Neural cell (in vitro differentiated cells): ENCODE measurements at regions not wholly inside any gene's neighbourhood (a gene's known extent, or its start where the extent isn't known, plus 50 kb on each side); places are given as distances from the start of the nearest gene placed in this dataset.
"Not testable (repeated sequence)": the region's sequence is repeated elsewhere in the genome, so short reads cannot be mapped to it uniquely, and the experiment has no call there.

ENCODE experiments used
- H2AFZ ChIP-seq: fragments of 200-600, 300-800 bp; sonication (generic), shearing (Covaris generic); 2 replicates; pipeline ENCODE4 v1.6.0; 2014; ENCODE audit warnings: low read depth, mild to moderate bottlenecking, antibody characterized with exemption, low read length, moderate library complexity
- H3F3A ChIP-seq: fragments of 200-600 bp; shearing (Covaris generic); 2 replicates; pipeline ENCODE4 v1.6.1; 2016; ENCODE audit warnings: mild to moderate bottlenecking, moderate library complexity, mixed read lengths, antibody characterized with exemption, low read length; ENCODE audit not compliant: insufficient read depth, poor library complexity, severe bottlenecking
- H3K27ac ChIP-seq: fragments of 200-600, 300-800 bp; sonication (generic), shearing (Covaris generic); 2 replicates; pipeline ENCODE4 v1.5.1; 2014; ENCODE audit warnings: mild to moderate bottlenecking, low read length, moderate library complexity
- H3K27me3 ChIP-seq: fragments of 300-800, 200-600 bp; sonication (generic), shearing (Covaris generic); 2 replicates; pipeline ENCODE4 v1.6.0; 2014; ENCODE audit warnings: mild to moderate bottlenecking, low read depth, low read length, moderate library complexity; ENCODE audit not compliant: insufficient read depth
- H3K36me3 ChIP-seq: fragments of 300-800, 200-600 bp; sonication (generic), shearing (Covaris generic); 2 replicates; pipeline ENCODE4 v1.5.1; 2014; ENCODE audit warnings: mild to moderate bottlenecking, antibody characterized with exemption, low read length, moderate library complexity; ENCODE audit not compliant: insufficient read depth
- H3K4me2 ChIP-seq: fragments of 300-800, 200-600 bp; sonication (generic), shearing (Covaris generic); 2 replicates; pipeline ENCODE4 v1.6.0; 2014; ENCODE audit warnings: mild to moderate bottlenecking, low read length
- H3K4me3 ChIP-seq: fragments of 300-800, 200-600 bp; sonication (generic), shearing (Covaris generic); 2 replicates; pipeline ENCODE4 v1.5.1; 2014; ENCODE audit warnings: mild to moderate bottlenecking, low read length, moderate library complexity
- H3K79me2 ChIP-seq: fragments of 200-600 bp; shearing (Covaris generic); replicated peaks from 2 replicates; pipeline ENCODE4 v1.6.0; 2014; ENCODE audit warnings: mild to moderate bottlenecking, low read length, moderate library complexity; ENCODE audit not compliant: insufficient read depth
- H3K9ac ChIP-seq: fragments of 300-800, 200-600 bp; sonication (generic), shearing (Covaris generic); 2 replicates; pipeline ENCODE4 v1.6.1; 2016; ENCODE audit warnings: mild to moderate bottlenecking, low read length, mixed read lengths
- H3K9me2 ChIP-seq: fragments of 200-600 bp; shearing (Covaris generic); 2 replicates; pipeline ENCODE4 v1.6.1; 2016; ENCODE audit warnings: mild to moderate bottlenecking, low read length, mixed read lengths; ENCODE audit not compliant: insufficient read depth
- H3K9me3 ChIP-seq: fragments of 200-600, 300-800 bp; sonication (generic), shearing (Covaris generic); 2 replicates; pipeline ENCODE4 v1.6.1; 2016; ENCODE audit warnings: mild to moderate bottlenecking, mixed run types, low read length, moderate library complexity, mixed read lengths
- H4K20me1 ChIP-seq: fragments of 200-600 bp; shearing (Covaris generic); 2 replicates; pipeline ENCODE4 v1.6.1; 2016; ENCODE audit warnings: mild to moderate bottlenecking, mixed run types; ENCODE audit not compliant: insufficient read depth
- EP300 ChIP-seq: fragments of 450-650 bp; conservative IDR thresholded peaks from 2 replicates; pipeline ENCODE4 v1.6.1; 2014; ENCODE audit warnings: antibody characterized with exemption, mild to moderate bottlenecking, moderate library complexity; ENCODE audit not compliant: poor library complexity, severe bottlenecking
- EZH2 ChIP-seq: fragments of 200-600, 300-800 bp; shearing (Covaris generic), sonication (generic); IDR thresholded peaks from 2 replicates; pipeline ENCODE4 v1.6.1; 2014; ENCODE audit warnings: antibody characterized with exemption, low read length, borderline replicate concordance, mild to moderate bottlenecking; ENCODE audit not compliant: insufficient read depth, poor library complexity, severe bottlenecking
- MXI1 ChIP-seq: fragments of 450-650 bp; conservative IDR thresholded peaks from 2 replicates; pipeline ENCODE4 v1.6.1; 2014; ENCODE audit warnings: antibody characterized with exemption, mild to moderate bottlenecking; ENCODE audit not compliant: poor library complexity, severe bottlenecking
- POLR2AphosphoS5 ChIP-seq: IDR thresholded peaks from 2 replicates; pipeline ENCODE4 v1.6.1; 2012
- RAD21 ChIP-seq: fragments of 450-650 bp; conservative IDR thresholded peaks from 2 replicates; pipeline ENCODE4 v1.6.1; 2014; ENCODE audit warnings: antibody characterized with exemption, mild to moderate bottlenecking, moderate library complexity
- SMC3 ChIP-seq: fragments of 450-650 bp; conservative IDR thresholded peaks from 2 replicates; pipeline ENCODE4 v1.6.1; 2014; ENCODE audit warnings: antibody characterized with exemption, mild to moderate bottlenecking, moderate library complexity; ENCODE audit not compliant: poor library complexity
- TAF1 ChIP-seq: IDR thresholded peaks from 2 replicates; pipeline ENCODE4 v1.6.1; 2012; ENCODE audit warnings: low read depth
- TF ChIP-seq, protein P1 (sequence below): fragments of 450-650 bp; IDR thresholded peaks from 2 replicates; pipeline ENCODE4 v1.5.1; 2014; ENCODE audit warnings: antibody characterized with exemption, mild to moderate bottlenecking, moderate library complexity; ENCODE audit not compliant: poor library complexity, severe bottlenecking
- TF ChIP-seq, protein P2 (sequence below): IDR thresholded peaks from 2 replicates; pipeline ENCODE4 v1.6.1; 2012; ENCODE audit warnings: borderline replicate concordance

DNA sequence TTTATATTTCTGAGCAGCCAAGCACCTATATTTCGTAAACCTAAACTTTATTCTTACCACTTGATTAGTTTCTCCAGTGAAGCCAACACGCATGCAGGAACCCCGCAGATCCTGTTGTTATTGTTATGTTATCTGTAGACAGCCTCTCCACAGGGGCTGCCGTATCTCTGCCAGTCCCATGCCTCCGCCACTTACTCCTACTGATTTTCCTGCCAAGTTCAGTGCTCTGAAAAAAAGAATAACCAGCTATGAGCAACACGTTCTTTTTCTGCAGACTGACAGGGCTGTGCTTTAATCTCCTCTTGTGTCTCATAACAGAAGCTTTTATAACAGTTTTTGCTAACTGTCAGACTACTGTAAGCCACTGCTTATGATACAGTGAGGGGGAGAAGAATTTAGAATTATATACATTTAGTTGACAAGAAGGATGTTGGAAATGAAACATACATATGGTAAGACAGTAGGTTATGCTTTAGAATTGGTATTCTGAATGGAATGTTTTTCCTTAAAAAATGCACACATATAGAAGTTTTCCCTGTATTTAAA, 347.4 kb downstream of the SI start:
- H3K9me2 ChIP-seq, result no peaks in the 10 kb centered on the region
- H3K36me3 ChIP-seq, result no peaks in the 10 kb centered on the region
- H3K27ac ChIP-seq, result no peak overlapping the region
- H3K4me2 ChIP-seq, result no peak overlapping the region
- H3K4me3 ChIP-seq, result no peak overlapping the region
- no peak overlapping the region for H2AFZ ChIP-seq
- H3F3A ChIP-seq, result peaks cover 6% of the 10 kb centered on the region
- H3K27me3 ChIP-seq, result no peaks in the 10 kb centered on the region
- H3K79me2 ChIP-seq, result no peaks in the 10 kb centered on the region
- TF ChIP-seq, protein P1, sequence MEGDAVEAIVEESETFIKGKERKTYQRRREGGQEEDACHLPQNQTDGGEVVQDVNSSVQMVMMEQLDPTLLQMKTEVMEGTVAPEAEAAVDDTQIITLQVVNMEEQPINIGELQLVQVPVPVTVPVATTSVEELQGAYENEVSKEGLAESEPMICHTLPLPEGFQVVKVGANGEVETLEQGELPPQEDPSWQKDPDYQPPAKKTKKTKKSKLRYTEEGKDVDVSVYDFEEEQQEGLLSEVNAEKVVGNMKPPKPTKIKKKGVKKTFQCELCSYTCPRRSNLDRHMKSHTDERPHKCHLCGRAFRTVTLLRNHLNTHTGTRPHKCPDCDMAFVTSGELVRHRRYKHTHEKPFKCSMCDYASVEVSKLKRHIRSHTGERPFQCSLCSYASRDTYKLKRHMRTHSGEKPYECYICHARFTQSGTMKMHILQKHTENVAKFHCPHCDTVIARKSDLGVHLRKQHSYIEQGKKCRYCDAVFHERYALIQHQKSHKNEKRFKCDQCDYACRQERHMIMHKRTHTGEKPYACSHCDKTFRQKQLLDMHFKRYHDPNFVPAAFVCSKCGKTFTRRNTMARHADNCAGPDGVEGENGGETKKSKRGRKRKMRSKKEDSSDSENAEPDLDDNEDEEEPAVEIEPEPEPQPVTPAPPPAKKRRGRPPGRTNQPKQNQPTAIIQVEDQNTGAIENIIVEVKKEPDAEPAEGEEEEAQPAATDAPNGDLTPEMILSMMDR, result no peak
- TF ChIP-seq SMC3 (no peak), RAD21 (no peak), POLR2AphosphoS5 (peak; percentile 96), TAF1 (no peak), EP300 (peak; percentile 95), MXI1 (peak; percentile 13), EZH2 (no peak)
- TF ChIP-seq, protein P2, sequence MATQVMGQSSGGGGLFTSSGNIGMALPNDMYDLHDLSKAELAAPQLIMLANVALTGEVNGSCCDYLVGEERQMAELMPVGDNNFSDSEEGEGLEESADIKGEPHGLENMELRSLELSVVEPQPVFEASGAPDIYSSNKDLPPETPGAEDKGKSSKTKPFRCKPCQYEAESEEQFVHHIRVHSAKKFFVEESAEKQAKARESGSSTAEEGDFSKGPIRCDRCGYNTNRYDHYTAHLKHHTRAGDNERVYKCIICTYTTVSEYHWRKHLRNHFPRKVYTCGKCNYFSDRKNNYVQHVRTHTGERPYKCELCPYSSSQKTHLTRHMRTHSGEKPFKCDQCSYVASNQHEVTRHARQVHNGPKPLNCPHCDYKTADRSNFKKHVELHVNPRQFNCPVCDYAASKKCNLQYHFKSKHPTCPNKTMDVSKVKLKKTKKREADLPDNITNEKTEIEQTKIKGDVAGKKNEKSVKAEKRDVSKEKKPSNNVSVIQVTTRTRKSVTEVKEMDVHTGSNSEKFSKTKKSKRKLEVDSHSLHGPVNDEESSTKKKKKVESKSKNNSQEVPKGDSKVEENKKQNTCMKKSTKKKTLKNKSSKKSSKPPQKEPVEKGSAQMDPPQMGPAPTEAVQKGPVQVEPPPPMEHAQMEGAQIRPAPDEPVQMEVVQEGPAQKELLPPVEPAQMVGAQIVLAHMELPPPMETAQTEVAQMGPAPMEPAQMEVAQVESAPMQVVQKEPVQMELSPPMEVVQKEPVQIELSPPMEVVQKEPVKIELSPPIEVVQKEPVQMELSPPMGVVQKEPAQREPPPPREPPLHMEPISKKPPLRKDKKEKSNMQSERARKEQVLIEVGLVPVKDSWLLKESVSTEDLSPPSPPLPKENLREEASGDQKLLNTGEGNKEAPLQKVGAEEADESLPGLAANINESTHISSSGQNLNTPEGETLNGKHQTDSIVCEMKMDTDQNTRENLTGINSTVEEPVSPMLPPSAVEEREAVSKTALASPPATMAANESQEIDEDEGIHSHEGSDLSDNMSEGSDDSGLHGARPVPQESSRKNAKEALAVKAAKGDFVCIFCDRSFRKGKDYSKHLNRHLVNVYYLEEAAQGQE, result peak; percentile 61
- no peaks in the 10 kb centered on the region for H4K20me1 ChIP-seq
- no peak overlapping the region for H3K9ac ChIP-seq
- no peaks in the 10 kb centered on the region for H3K9me3 ChIP-seq

DNA sequence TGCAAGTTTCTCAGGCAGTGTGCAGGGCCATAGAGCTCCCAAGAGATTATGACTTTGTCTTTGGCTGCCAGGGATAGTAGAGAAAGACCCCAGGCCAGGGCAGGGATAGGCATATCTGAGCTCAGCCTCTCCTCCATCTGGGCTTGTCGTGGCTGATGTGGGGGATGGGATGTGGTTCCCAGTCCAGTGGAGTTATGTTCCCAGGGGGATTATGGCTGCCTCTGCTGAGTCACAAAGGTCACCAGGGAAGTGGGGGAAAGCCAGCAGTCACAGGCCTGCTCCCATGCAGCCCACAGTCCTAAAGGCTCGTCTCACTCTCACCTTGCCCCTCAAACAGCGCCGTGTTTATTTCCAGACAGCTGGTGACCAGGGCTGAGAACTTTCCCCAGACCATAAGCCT, 354.9 kb downstream of the SI start:
- Histone ChIP-seq H3K4me3 (no peak overlapping the region), H3K9me2 (no peaks in the 10 kb centered on the region), H3K4me2 (no peak overlapping the region), H3K9ac (no peak overlapping the region), H3K27me3 (no peaks in the 10 kb centered on the region), H3K79me2 (no peaks in the 10 kb centered on the region), H3K27ac (no peak overlapping the region), H3K9me3 (no peaks in the 10 kb centered on the region), H3F3A (no peaks in the 10 kb centered on the region), H3K36me3 (no peaks in the 10 kb centered on the region), H4K20me1 (no peaks in the 10 kb centered on the region), H2AFZ (no peak overlapping the region)
- no peak for TF ChIP-seq EP300
- no peak for TF ChIP-seq RAD21
- no peak for TF ChIP-seq SMC3
- TF ChIP-seq, protein P2, result no peak
- no peak for TF ChIP-seq EZH2
- TF ChIP-seq POLR2AphosphoS5, result no peak
- TF ChIP-seq MXI1, result no peak
- TF ChIP-seq, protein P1, result no peak
- no peak for TF ChIP-seq TAF1

DNA sequence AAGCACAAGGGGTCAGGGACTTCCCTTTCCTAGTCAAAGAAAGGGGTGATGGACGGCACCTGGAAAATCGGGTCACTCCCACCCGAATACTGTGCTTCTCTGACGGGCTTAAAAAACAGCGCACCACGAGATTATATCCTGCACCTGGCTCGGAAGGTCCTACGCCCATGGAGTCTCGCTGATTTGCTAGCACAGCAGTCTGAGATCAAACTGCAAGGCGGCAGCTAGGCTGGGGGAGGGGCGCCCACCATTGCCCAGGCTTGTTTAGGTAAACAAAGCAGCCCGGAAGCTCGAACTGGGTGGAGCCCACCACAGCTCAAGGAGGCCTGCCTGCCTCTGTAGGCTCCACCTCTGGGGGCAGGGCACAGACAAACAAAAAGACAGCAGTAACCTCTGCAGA, 375.5 kb downstream of the SI start:
- not testable (repeated sequence) for H3K9me3 ChIP-seq, H3K9me2 ChIP-seq, H3K9ac ChIP-seq, H3K27me3 ChIP-seq, H3F3A ChIP-seq, H3K36me3 ChIP-seq, H2AFZ ChIP-seq, H3K4me3 ChIP-seq, H4K20me1 ChIP-seq, H3K4me2 ChIP-seq, H3K79me2 ChIP-seq, H3K27ac ChIP-seq
